NCI-H2196 (cell line): ENCODE measurements at regions not wholly inside any gene's neighbourhood (a gene's known extent, or its start where the extent isn't known, plus 50 kb on each side); places are given as distances from the start of the nearest gene placed in this dataset.
"Not testable (repeated sequence)": the region's sequence is repeated elsewhere in the genome, so short reads cannot be mapped to it uniquely, and the experiment has no call there.

Experiments used
- DNase-seq: peaks from one replicate; lab custom pipeline; 2025; ENCODE audit not compliant: unreplicated experiment; lab: John Stamatoyannopoulos, UW

DNA sequence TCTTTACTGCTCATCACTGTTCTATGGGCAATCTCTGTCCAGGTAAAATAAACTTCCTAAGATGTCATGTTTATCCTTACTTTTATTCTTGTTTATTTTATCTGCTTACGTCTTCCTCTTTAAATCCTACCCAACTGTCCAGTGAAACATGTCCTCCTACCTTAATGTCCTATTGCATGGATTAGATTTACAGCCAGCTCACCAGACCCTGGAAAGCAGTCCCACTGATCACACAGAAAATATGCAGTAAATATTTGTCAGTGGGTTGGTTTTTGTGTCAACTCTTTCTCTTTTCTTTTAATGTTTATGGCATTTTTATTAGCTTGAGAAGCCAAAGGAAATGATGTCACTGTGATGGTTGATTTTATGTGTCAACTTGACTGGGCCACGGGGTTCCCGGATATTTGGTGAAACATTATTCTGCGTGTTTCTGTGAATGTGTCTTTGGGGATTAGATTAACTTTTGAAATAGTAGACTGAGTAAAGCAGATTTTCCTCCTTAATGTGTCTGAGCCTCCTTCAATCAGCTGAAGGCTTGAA lies 258.3 kb downstream of the SRGAP2C start:
- DNase-seq = no peak

DNA sequence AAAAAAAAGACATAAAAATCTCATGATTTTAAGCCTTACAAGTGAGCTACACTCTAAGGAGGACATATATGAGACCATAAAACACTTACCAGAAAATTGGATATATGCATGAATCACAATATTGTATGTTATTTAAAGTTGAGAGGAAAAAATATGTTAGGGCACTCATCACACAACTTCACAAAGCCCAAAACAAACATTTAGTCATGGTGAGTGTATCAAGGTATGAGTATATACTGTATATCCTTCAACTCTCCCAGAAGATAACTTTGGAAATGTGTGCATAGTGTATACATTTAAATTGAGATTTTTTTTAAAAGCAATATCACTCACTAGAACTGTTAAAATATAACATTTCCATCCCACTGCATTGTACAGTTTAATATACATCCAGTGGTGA lies 259.3 kb downstream of the SRGAP2C start:
- no peak for DNase-seq

DNA sequence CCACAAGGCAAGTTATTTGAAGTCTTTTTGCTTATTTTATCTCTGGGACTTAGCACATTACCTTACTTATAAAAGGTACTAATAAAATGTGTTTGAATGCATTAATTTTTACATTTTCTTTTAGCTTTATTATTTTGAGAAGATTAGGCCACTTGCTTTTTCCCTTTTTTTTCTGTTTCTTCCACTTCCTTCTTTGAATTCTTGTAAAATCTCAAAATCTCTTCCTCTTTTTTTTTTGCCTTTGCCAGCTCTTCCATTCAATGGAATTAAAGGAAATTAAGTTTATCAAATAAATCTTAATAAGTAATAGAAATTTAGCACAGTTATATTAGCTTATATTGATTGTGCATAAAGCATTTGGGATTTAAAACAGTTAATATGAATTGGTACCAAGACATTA lies 260.9 kb downstream of the SRGAP2C start:
- no peak for DNase-seq

DNA sequence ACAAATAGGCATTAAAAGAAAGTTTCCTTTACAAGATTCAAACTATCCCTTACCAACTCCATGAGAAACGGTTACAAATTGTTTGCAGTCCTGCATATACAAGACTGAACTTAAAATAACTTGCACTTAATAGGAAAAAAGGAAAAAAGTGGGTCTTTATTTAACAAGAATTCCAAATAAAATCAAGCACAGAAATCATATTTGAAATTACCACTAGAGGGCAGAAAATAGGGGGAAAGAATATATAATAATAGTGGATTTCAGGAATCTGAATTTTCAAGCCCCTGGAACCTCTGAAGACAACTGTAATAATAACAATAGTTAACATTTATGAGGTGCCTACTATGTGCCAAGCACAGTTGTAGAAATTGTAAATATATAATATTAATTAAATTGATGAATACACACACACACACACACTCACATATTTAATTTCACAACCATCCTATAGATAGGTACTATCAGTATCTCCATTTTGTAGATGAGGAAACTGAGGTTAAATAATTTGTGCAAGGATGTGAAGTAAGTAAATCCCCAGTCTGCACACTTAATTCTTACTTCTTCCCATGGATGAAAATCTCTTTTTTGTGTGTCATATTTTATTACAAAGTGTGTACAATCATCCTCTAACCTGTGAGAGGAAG lies 262.6 kb downstream of the SRGAP2C start:
- peak; percentile 1 for DNase-seq

DNA sequence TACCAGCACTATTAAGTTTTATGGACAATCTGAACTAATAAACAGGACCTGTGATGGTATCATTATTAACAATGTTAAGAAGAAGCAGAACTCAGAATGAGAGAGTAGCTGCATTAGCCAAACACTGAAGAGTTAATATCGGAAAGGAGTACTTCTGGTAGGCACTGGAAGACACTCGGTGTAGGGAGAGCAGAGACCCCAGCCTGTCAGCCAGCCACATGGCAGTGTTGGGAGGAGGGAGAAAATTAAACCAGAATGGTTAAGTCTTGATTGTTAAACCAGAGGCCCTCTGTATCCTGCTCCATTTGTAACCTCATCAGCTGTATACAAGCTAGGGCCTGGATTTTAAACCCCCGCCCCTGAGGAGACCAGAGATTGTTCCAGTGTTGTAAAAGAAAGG lies 263.3 kb downstream of the SRGAP2C start:
- DNase-seq = not testable (repeated sequence)

DNA sequence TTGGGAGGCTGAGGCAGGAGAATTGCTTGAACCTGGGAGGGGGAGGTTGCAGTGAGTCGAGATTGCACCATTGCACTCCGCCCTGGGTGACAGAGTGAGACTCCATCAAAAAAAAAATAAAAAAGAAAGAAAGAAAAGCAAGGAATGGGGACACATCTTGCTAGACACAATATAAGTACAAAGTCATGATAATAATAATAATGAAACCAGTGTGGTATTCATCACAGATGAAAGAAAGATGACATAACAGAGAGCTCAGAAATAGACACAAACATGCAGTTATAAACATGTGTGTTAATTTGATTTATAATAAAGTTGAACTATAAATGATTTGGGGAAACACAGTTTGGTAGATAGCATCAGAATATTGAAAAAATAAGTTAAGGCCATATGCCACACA lies 264.1 kb downstream of the SRGAP2C start:
- DNase-seq = no peak

DNA sequence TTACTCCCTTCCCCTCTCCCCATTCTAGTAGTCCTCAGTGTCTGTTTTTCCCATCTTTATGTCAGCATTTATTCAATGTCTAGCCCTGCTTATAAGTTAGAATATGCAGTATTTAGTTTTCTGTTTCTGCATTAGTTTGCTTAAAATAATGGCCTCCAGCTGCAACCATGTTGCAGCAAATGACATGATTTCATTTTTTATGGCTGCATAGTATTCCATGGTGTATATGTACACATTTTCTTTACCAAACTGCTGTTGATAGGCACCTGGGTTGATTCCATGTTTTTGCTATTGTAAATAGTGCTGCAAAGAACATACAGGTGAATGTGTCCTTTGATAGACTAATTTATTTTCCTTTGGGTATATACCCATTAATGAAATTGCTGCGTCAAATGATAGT lies 267.7 kb downstream of the SRGAP2C start:
- DNase-seq = no peak

DNA sequence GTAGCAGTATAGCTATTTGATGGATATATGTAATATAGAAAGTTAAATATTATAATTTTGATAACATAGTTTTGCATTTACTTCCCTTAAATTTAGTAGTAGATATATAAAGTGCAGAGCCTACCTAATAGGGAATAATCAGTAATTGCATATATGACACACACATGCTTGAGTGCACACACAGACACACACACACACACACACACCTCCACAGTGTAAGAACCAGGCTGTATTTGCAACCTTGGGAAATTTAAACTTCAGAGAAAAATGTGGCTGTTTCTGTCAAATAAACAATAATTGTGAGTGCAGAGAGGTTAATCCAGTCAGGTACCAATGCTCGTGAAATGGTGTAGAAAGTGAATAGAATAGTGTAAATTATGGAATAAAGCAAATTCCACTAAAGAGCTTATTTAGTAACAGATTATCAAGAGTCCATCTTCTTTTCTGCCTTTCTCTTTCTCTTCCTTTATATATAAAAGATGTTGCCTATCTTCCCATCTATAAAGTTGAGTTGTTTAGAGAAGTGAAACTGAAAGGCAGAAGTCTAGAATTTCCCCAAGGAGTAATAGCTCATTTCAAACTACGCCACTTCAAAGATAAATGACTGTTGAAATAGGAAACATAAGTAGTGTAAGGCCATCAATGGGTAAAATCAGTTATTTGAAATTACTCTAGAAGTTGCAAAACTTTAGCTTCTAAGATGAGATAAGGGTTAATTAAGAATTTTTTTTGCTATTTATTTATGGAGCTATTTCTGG lies 273.7 kb downstream of the SRGAP2C start:
- DNase-seq = no peak

DNA sequence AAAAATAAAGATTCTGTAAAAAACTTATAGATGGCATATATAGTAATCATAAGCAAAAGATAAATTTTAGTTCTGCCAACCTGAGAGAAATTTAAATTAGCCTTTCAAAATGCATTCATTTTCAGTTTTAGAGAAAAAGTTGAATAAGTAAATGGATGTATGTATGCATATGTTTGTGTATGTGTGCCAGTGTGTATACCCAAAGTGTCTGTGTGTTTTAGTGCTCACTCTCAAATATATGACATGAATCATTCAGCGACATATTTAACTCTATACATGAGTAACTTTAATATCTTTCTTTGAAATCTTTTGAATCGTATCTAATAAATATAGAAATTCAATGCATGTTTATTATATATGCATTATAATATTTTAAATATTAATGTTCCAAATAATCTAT lies 274.5 kb downstream of the SRGAP2C start:
- no peak for DNase-seq

DNA sequence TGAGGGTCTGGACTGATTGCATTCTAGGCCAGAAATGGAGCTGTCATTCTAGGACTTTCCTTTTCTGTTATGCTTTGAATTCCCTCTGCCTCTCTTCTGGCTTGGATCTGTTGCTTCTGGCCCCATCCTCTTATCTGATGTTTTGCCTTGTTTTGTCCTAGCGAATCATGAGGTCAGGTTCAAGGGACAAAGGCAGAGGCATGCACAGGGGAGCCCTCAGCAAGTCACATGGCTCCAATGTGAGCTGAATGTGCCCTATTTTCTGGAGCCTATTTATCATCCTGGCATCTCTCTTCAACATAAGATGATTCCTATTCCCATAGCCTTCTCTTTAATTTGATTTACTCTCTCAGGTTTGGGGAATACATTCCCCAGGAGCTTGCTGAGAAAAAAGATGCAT lies 284.6 kb downstream of the SRGAP2C start:
- not testable (repeated sequence) for DNase-seq

DNA sequence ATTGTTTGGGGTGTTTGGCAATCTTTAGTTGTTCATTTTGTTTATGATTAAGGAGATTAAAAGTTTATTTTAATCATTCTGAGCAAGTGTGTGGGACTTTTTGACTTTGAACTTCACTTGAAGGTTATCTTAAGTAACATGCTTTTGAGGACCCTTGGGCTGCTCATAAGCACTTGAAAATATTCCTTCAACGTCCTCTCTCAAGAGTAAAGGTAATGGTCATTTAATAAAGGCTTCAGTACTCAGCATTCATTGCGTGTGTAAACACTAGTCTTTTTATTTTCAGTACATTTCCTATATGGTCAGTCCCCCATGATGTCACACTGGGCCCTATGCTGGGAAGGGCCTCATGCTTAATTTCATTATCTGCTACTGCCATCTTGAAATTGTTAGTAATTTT lies 285.6 kb downstream of the SRGAP2C start:
- DNase-seq = not testable (repeated sequence)

DNA sequence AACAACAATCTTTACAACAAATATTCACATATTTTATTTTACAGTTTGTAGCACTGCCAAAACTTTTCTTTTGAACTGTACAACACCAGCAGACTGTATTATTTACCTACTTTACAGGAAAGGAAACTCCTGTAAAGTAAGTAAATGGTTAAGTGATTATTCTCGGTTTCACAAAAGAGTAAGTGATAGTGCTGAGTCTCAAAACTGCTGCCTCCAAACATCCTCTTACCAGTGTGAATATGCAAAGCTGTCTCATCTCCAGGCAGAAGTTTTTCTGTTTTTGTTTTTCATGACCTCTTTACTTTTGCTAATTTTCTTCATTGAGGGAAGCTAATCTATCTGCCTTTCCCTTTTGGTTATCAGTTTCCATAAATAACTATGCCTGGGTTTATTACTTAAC lies 286.7 kb downstream of the SRGAP2C start:
- no peak for DNase-seq

DNA sequence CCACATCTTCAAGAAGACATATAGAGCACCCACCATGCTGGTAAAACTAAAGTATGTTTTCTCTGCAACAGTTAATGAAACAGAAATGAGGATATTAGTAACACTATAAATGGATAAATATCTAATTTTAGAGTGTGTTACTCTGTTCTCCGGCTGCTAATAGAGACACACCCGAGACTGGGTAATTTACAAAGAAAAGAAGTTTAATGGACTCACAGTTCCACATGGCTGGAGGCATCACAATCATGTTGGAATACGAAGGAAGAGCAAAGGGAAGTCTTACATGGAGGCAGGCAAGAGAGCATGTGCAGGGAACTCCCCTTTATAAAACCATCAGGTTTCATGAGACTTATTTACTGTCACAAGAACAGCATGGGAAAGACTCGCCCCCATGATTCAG lies 287.2 kb downstream of the SRGAP2C start:
- DNase-seq = no peak

DNA sequence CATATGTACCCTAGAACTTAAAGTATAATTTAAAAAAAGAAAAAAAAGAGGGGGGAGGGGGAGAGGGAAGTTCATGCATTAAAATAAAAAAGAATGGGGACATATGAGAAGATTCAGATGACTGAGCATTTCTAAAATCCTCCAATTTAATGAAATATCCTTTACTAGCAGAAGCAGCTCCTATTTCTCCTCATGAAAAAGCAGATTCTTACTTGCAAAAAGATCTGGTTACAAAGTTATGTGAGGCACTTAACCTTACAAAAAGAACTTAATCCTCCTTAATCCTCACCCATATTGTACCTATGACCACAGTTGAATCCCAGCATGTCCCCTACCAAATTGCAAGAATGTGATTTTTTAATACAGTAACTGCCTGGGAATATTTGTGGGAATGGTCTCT lies 298.5 kb downstream of the SRGAP2C start:
- no peak for DNase-seq

DNA sequence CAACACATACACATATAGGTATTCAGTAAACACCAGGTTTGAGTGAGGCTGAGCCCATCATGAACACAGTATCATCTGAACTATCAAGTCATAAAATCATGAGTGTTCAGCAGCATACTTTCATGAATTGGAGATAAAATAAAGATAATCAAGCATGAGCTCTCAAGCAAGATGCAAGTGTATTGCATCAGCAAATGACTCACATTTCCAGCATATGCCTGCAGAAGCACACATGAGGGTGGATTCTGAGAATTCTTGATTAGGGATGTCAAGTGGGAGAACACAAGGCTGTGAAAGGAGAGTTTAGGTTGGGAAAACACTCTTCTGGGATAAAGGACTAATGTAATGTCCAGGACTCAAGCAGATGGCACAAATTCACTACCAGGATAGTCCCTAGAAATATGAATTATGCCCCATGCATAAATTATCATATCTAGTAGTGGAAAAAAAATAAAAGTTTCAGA lies 299.2 kb downstream of the SRGAP2C start:
- no peak for DNase-seq

DNA sequence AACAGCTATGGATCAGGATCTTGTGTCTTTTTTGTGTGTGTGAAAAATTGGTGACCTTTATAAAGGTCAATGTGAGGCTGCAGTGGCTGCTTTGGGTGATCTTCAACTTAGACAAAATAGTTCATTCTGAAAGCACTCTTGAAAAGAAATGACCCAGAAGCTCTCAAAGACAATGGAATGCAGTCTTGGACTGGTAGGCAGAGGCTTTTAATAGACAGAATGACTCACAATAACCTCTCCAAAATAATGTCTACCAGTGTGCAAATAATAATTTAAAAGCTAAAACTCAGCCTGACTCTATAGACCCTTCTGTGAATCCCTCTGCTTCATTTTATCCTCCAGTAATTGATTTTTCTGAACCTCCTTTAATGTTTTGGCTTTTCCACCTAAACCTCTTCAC lies 310.0 kb downstream of the SRGAP2C start:
- DNase-seq = not testable (repeated sequence)

DNA sequence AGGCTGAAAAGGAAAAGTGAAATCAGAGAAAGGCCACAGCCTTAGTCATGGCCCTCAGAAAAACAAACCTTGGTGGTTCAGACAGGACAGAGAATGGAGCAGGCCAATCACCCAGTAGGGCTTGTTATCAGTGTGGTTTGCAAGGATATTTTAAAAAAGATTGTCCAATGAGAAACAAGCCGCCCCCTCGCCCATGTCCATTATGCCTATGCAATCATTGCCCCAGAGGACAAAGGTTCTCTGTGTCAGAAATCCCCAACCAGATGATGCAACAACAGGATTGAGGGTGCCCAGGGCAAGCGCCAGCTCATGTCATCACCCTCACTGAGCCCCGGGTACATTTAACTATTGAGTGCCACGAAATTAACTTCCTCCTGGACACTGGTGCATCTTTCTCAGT lies 326.7 kb downstream of the SRGAP2C start:
- not testable (repeated sequence) for DNase-seq

DNA sequence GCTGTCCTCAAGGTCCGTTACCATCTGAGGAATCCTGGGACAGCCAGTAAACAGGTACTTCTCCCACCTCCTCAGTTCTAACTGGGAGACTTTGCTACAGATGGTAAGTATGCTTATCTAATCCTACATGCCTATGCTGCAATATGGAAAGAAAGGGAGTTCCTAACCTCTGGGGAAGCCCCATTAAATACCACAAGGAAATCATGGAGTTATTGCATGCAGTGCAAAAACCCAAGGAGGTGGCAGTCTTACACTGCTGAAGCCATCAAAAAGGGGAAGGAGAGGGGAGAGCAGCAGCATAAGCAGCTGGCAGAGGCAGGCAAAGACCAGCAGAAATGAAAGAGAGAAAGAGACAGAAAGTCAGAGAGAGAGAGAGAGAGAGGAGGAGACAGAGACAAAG lies 327.1 kb downstream of the SRGAP2C start:
- not testable (repeated sequence) for DNase-seq

DNA sequence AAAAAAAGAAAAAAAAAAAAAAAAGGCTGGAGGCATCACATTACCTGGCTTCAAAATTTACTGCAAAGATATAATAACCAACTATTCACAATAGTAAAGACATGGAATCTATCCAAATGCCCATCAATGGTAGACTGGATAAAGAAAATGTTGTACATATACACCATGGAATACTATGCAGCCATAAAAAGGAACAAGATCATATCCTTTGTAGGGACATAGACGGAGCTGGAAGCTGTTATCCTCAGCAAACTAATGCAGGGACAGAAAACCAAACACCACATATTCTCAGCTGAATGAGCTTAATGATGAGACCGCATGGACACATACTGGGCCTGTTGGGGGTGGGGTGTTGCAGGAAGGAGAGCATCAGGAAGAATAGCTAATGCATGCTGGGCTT lies 330.5 kb downstream of the SRGAP2C start:
- DNase-seq = no peak

DNA sequence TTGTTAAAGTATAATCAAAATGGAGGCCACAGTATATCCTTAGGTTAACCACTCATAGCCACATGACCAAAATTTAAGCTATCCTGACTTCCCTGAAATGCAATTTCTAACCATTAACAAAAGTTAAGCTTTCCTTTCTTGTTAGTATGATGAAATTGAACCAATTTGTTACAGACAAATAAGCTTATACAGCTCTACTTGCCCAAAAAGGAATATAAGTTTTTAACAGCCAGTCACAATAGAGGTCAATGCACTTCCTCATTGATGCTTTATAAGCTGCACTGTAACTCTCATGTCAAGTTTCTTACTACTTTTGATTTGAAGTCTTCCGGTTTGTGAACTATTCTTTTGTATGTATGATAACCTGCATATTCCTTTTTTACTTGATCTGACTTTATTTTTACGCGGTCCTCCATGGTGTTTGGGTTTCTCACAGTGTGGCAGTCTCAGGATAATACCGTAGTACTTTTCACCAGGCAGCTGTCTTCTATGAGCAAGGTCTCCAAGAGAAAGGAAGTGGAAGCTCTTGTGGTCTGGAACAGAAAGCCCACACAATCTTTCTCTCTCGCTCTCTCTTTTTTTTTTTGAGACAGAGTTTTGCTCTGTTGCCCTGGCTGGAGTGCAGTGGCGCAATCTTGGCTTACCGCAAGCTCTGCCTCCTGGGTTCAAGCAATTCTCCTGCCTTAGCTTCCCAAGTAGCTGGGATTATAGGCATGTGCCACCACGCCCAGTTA lies 331.6 kb downstream of the SRGAP2C start:
- no peak for DNase-seq

DNA sequence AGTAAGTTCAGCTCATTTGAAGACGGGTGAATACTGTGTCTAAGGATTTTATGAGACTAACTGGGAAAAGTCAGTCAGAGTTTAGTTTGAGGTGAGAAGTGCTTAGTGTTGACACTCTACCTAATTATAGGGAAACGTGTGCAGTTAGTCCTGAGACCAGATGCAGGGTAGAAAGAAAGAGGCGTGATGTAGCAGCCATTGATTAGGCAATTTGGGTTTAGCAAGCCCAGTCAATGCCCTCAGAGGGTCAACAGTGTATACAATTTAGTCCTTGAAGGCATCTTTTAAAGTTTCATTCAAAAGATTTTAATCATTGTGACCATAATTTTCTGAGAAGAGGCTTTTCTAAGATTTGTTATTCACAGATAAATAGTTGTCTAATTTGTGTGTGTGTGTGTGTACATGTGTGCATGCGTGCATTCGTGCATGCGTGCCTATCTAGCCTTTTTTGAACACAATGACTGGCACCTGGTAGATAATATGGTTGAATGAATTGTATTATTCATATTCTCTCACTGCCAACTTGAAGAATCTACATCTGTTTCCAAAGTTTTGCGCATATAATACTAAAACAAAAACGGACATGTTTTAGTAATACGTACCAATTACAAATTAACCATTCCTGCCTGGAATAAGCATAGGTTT lies 332.9 kb downstream of the SRGAP2C start:
- no peak for DNase-seq
